IMR-90 (cell line): ENCODE measurements at regions not wholly inside any gene's neighbourhood (a gene's known extent, or its start where the extent isn't known, plus 50 kb on each side); places are given as distances from the start of the nearest gene placed in this dataset.

Source experiments
- ATAC-seq: fragments of 200-7000 bp; cut with Tn5 transposase; 2 replicates; pipeline ENCODE4 v1.9.1; 2020; ENCODE audit warnings: low read depth, mild to moderate bottlenecking, moderate library complexity
- BruUV-seq: library from RNA; stranded (reverse); fragments of 400-500 nt; replicated peaks from 2 replicates; lab custom pipeline; 2021; lab: Mats Ljungman, UMichigan
- CTCF ChIA-PET: fragments of 300-600 bp; formaldehyde crosslinking; extraction: SDS; loops from one replicate; lab custom pipeline; 2021; ENCODE audit warnings: antibody characterized with exemption; lab: Yijun Ruan, JAX
- POLR2A ChIA-PET: fragments of 300-600 bp; sonication (Branson Sonifier 250); formaldehyde crosslinking; loops from one replicate; lab custom pipeline; 2022; ENCODE audit warnings: antibody characterized with exemption; ENCODE audit not compliant: unreplicated experiment; lab: Charles Lee
- DNase-seq: peaks from one replicate; pipeline ENCODE4 v3.0.0; 2013
- H2AFZ ChIP-seq: replicated peaks from 2 replicates; pipeline ENCODE3; 2013; ENCODE audit warnings: low read length, mild to moderate bottlenecking; ENCODE audit not compliant: poor library complexity
- H2AK5ac ChIP-seq: 2 replicates; pipeline ENCODE4 v1.6.1; 2013; ENCODE audit warnings: low read depth, low read length, inconsistent platforms
- H2AK9ac ChIP-seq: replicated peaks from 2 replicates; pipeline ENCODE3; 2013; ENCODE audit warnings: mild to moderate bottlenecking, low read depth, low read length, moderate library complexity; ENCODE audit not compliant: poor library complexity
- H2BK120ac ChIP-seq: 2 replicates; pipeline ENCODE4 v1.6.1; 2013; ENCODE audit warnings: low read depth, low read length, inconsistent platforms
- H2BK15ac ChIP-seq: 3 replicates; pipeline ENCODE4 v1.6.1; 2013; ENCODE audit warnings: low read depth, low read length, inconsistent platforms
- H2BK20ac ChIP-seq: 2 replicates; pipeline ENCODE4 v1.6.1; 2013; ENCODE audit warnings: low read depth, mild to moderate bottlenecking, inconsistent platforms, low read length, moderate library complexity
- H2BK5ac ChIP-seq: 2 replicates; pipeline ENCODE4 v1.6.1; 2013; ENCODE audit warnings: mild to moderate bottlenecking, low read depth, low read length, inconsistent platforms; ENCODE audit not compliant: poor library complexity, severe bottlenecking
- H3K14ac ChIP-seq: replicated peaks from 2 replicates; pipeline ENCODE4 v1.6.1; 2013; ENCODE audit warnings: low read depth, low read length, inconsistent platforms
- H3K18ac ChIP-seq: 2 replicates; pipeline ENCODE4 v1.6.1; 2013; ENCODE audit warnings: low read depth, low read length, control low read depth
- H3K23ac ChIP-seq: 2 replicates; pipeline ENCODE4 v1.6.1; 2013; ENCODE audit warnings: low read depth, low read length, inconsistent platforms
- H3K27ac ChIP-seq: 2 replicates; pipeline ENCODE4 v1.5.1; 2013; ENCODE audit warnings: mild to moderate bottlenecking, control low read depth, low read length; ENCODE audit not compliant: insufficient read depth
- H3K27me3 ChIP-seq: 2 replicates; pipeline ENCODE4 v1.6.1; 2013; ENCODE audit warnings: low read length; ENCODE audit not compliant: control insufficient read depth, insufficient read depth
- H3K36me3 ChIP-seq: 2 replicates; pipeline ENCODE4 v1.6.1; 2013; ENCODE audit warnings: low read length, mixed read lengths; ENCODE audit not compliant: control insufficient read depth, insufficient read depth
- H3K4ac ChIP-seq: 2 replicates; pipeline ENCODE4 v1.6.1; 2013; ENCODE audit warnings: low read depth, low read length, inconsistent platforms
- H3K4me1 ChIP-seq: 2 replicates; pipeline ENCODE4 v1.6.1; 2013; ENCODE audit warnings: low read length, mixed read lengths; ENCODE audit not compliant: control insufficient read depth, insufficient read depth
- H3K4me2 ChIP-seq: 2 replicates; pipeline ENCODE4 v1.6.1; 2013; ENCODE audit warnings: low read depth, mild to moderate bottlenecking, control low read depth, low read length, moderate library complexity
- H3K4me3 ChIP-seq: 2 replicates; pipeline ENCODE4 v1.5.1; 2013; ENCODE audit warnings: low read depth, mild to moderate bottlenecking, control low read depth, low read length, moderate library complexity; ENCODE audit not compliant: insufficient read depth
- H3K56ac ChIP-seq: 2 replicates; pipeline ENCODE4 v1.6.1; 2013; ENCODE audit warnings: low read length, inconsistent platforms; ENCODE audit not compliant: insufficient read depth; ENCODE audit errors: extremely low read depth
- H3K79me1 ChIP-seq, 2 experiments: 2 replicates each; pipeline ENCODE4 v1.6.1; 2013; ENCODE audit warnings: low read length in 2 of 2, inconsistent platforms in 1 of 2, low read depth in 1 of 2
- H3K9ac ChIP-seq: 2 replicates; pipeline ENCODE4 v1.6.1; 2013; ENCODE audit warnings: low read depth, low read length, control low read depth
- H3K9me1 ChIP-seq: 2 replicates; pipeline ENCODE4 v1.6.1; 2013; ENCODE audit warnings: low read length, inconsistent platforms; ENCODE audit not compliant: insufficient read depth
- H3K9me3 ChIP-seq: 2 replicates; pipeline ENCODE4 v1.6.1; 2013; ENCODE audit warnings: low read length; ENCODE audit not compliant: control insufficient read depth, insufficient read depth
- H4K20me1 ChIP-seq: 2 replicates; pipeline ENCODE4 v1.6.1; 2013; ENCODE audit warnings: low read length, inconsistent platforms; ENCODE audit not compliant: insufficient read depth
- H4K5ac ChIP-seq: 2 replicates; pipeline ENCODE4 v1.6.1; 2013; ENCODE audit warnings: mild to moderate bottlenecking, low read depth, low read length, control low read depth
- H4K8ac ChIP-seq, 2 experiments: 2 replicates each; pipeline ENCODE4 v1.6.1; 2013; ENCODE audit warnings: low read depth in 2 of 2, low read length in 2 of 2, control low read depth in 1 of 2, inconsistent platforms in 1 of 2
- H4K91ac ChIP-seq: 2 replicates; pipeline ENCODE4 v1.6.1; 2013; ENCODE audit warnings: low read depth, low read length, inconsistent platforms; ENCODE audit not compliant: insufficient read depth
- BHLHE40 ChIP-seq: fragments of 150-350 bp; IDR thresholded peaks from 2 replicates; pipeline ENCODE4 v1.6.1; 2016; ENCODE audit warnings: mild to moderate bottlenecking, low read depth, low read length
- CHD1 ChIP-seq: IDR thresholded peaks from 2 replicates; pipeline ENCODE4 v1.6.1; 2012; ENCODE audit warnings: low read depth, low read length, improper control_type of control experiment
- CTCF ChIP-seq: conservative IDR thresholded peaks from 2 replicates; pipeline ENCODE4 v1.5.1; 2012; ENCODE audit warnings: mild to moderate bottlenecking, low read depth, low read length, improper control_type of control experiment
- FOS ChIP-seq: fragments of 150-350 bp; IDR thresholded peaks from 2 replicates; pipeline ENCODE4 v1.6.1; 2016; ENCODE audit warnings: low read depth, low read length
- MXI1 ChIP-seq: IDR thresholded peaks from 2 replicates; pipeline ENCODE4 v1.6.1; 2012; ENCODE audit warnings: low read depth, mild to moderate bottlenecking, low read length, moderate library complexity, borderline replicate concordance
- RAD21 ChIP-seq: IDR thresholded peaks from 2 replicates; pipeline ENCODE4 v1.6.1; 2012; ENCODE audit warnings: low read length, improper control_type of control experiment
- RCOR1 ChIP-seq: IDR thresholded peaks from 2 replicates; pipeline ENCODE4 v1.6.1; 2012; ENCODE audit warnings: mild to moderate bottlenecking, low read length, improper control_type of control experiment; ENCODE audit not compliant: insufficient replicate concordance
- RFX5 ChIP-seq: IDR thresholded peaks from 2 replicates; pipeline ENCODE4 v1.8.0; 2012; ENCODE audit warnings: low read depth, mild to moderate bottlenecking, low read length, moderate library complexity
- SMC3 ChIP-seq: fragments of 150-350 bp; IDR thresholded peaks from 2 replicates; pipeline ENCODE4 v1.6.1; 2016; ENCODE audit warnings: low read depth, mild to moderate bottlenecking, antibody characterized with exemption, low read length, moderate library complexity
- WGBS, 2 experiments: methylation state at CpG; one replicate each; pipeline versions ENCODE4 v1.1.5 to v1.1.7; 2013; ENCODE audit warnings: missing lambda C conversion rate in 2 of 2; ENCODE audit not compliant: insufficient read length in 1 of 2; ENCODE audit errors: extremely low coverage in 2 of 2; 5-methylcytosine and 5-hydroxymethylcytosine counted together
- dilution Hi-C: fragments of 300-500 bp; cut with HindIII; formaldehyde crosslinking; loops from one replicate; pipeline ENCODE4 v1.14.3; 2018; ENCODE audit warnings: low sequenced_read_pairs; ENCODE audit not compliant: unreplicated experiment
- in situ Hi-C: fragments of 300-500 bp; cut with MboI; formaldehyde crosslinking; loops from 3 replicates; pipeline ENCODE4 v1.14.3; 2019; ENCODE audit warnings: low sequenced_read_pairs, inconsistent platforms, mixed read lengths
- intact Hi-C: fragments of 100-400 bp; cut with micrococcal nuclease; formaldehyde crosslinking; loops from 2 replicates; pipeline ENCODE4 v1.10.0; 2022
- TF ChIP-seq, protein P1 (sequence below): fragments of 150-350 bp; IDR thresholded peaks from 2 replicates; pipeline ENCODE4 v1.6.1; 2017; ENCODE audit warnings: mild to moderate bottlenecking, antibody characterized with exemption, low read length, low read depth

- Histone ChIP-seq H4K20me1 (no peaks in the 10 kb centered on the region), H4K91ac (no peak overlapping the region), H2AK9ac (no peak overlapping the region), H3K4me1 (no peaks in the 10 kb centered on the region), H2AFZ (no peak overlapping the region), H4K5ac (no peak overlapping the region), H3K36me3 (no peaks in the 10 kb centered on the region), H3K14ac (no peak overlapping the region), H4K8ac (no peak overlapping the region), H2BK5ac (no peak overlapping the region), H3K79me1 (no peaks in the 10 kb centered on the region), H2AK5ac (no peak overlapping the region), H3K23ac (no peak overlapping the region), H2BK15ac (no peak overlapping the region), H3K4ac (no peak overlapping the region), H3K27ac (no peak overlapping the region), H3K56ac (no peak overlapping the region), H3K4me3 (no peak overlapping the region), H3K9ac (no peak overlapping the region), H3K18ac (no peak overlapping the region), H2BK120ac (no peak overlapping the region), H3K9me3 (no peaks in the 10 kb centered on the region), H3K4me2 (no peak overlapping the region), H3K27me3 (no peaks in the 10 kb centered on the region), H3K9me1 (no peaks in the 10 kb centered on the region), H2BK20ac (no peak overlapping the region)
- intact Hi-C loops: no loop called here
- DNase-seq: no peak
- TF ChIP-seq BHLHE40 (no peak), RAD21 (no peak), FOS (no peak), CHD1 (no peak), MXI1 (no peak), RCOR1 (no peak), RFX5 (no peak), SMC3 (no peak), CTCF (no peak)
- TF ChIP-seq, protein P1, sequence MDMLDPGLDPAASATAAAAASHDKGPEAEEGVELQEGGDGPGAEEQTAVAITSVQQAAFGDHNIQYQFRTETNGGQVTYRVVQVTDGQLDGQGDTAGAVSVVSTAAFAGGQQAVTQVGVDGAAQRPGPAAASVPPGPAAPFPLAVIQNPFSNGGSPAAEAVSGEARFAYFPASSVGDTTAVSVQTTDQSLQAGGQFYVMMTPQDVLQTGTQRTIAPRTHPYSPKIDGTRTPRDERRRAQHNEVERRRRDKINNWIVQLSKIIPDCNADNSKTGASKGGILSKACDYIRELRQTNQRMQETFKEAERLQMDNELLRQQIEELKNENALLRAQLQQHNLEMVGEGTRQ: no peak
- no TSS peak for BruUV-seq
- POLR2A ChIA-PET: no interaction called here
- in situ Hi-C loops: no loop called here
- WGBS, 2 experiments: no CpG with 5 or more reads among the region's 2 CpGs
- ATAC-seq: no peak
- CTCF ChIA-PET: no interaction called here
- dilution Hi-C loops: no loop called here
Observed at GRCh38 chr4:121534187-121534586, 153.4 kb upstream of the QRFPR start.
